Loucy (cell line): ENCODE measurements at regions not wholly inside any gene's neighbourhood (a gene's known extent, or its start where the extent isn't known, plus 50 kb on each side); places are given as distances from the start of the nearest gene placed in this dataset.

Experiments used
- H2AFZ ChIP-seq: fragments of 200-600 bp; sonication (generic); 2 replicates; pipeline ENCODE4 v1.6.0; 2016; ENCODE audit warnings: antibody characterized with exemption, mild to moderate bottlenecking, low read length, moderate library complexity
- H3F3A ChIP-seq: fragments of 200-600 bp; 2 replicates; pipeline ENCODE4 v1.6.0; 2016; ENCODE audit warnings: antibody characterized with exemption, low read depth, mild to moderate bottlenecking
- H3K27me3 ChIP-seq: fragments of 200-600 bp; sonication (generic); 2 replicates; pipeline ENCODE4 v1.6.1; 2014; ENCODE audit warnings: low read length, mild to moderate bottlenecking; ENCODE audit not compliant: insufficient read depth, poor library complexity, severe bottlenecking
- H3K36me3 ChIP-seq: fragments of 200-600 bp; sonication (generic); 2 replicates; pipeline ENCODE4 v1.6.1; 2016; ENCODE audit warnings: low read length; ENCODE audit not compliant: insufficient read depth
- H3K4me1 ChIP-seq: fragments of 200-600 bp; sonication (generic); 2 replicates; pipeline ENCODE4 v1.5.1; 2014; ENCODE audit warnings: low read length, mild to moderate bottlenecking; ENCODE audit not compliant: insufficient read depth, poor library complexity, severe bottlenecking
- H3K4me2 ChIP-seq: fragments of 200-600 bp; sonication (generic); 2 replicates; pipeline ENCODE4 v1.6.0; 2014; ENCODE audit warnings: antibody characterized with exemption, low read length, low read depth, mild to moderate bottlenecking; ENCODE audit not compliant: poor library complexity, severe bottlenecking
- H3K4me3 ChIP-seq: fragments of 200-600 bp; sonication (generic); 2 replicates; pipeline ENCODE4 v1.5.1; 2014; ENCODE audit warnings: low read length, mild to moderate bottlenecking, mixed read lengths; ENCODE audit not compliant: poor library complexity, severe bottlenecking
- H3K79me2 ChIP-seq: fragments of 200-600 bp; sonication (generic); 2 replicates; pipeline ENCODE4 v1.6.1; 2014; ENCODE audit warnings: low read length; ENCODE audit not compliant: insufficient read depth
- H3K9ac ChIP-seq: fragments of 200-600 bp; sonication (generic); 2 replicates; pipeline ENCODE4 v1.6.0; 2014; ENCODE audit warnings: mild to moderate bottlenecking, low read depth, low read length, moderate library complexity; ENCODE audit not compliant: poor library complexity, severe bottlenecking
- H3K9me2 ChIP-seq: fragments of 200-600 bp; sonication (generic); replicated peaks from 2 replicates; pipeline ENCODE4 v1.6.1; 2016; ENCODE audit warnings: low read depth, low read length, mixed read lengths
- H3K9me3 ChIP-seq: fragments of 200-600 bp; sonication (generic); 2 replicates; pipeline ENCODE4 v1.6.1; 2014; ENCODE audit warnings: mild to moderate bottlenecking, antibody characterized with exemption, low read length, low read depth; ENCODE audit not compliant: insufficient read depth
- H4K20me1 ChIP-seq: fragments of 200-600 bp; sonication (generic); 2 replicates; pipeline ENCODE4 v1.6.0; 2014; ENCODE audit warnings: antibody characterized with exemption, low read length, mild to moderate bottlenecking; ENCODE audit not compliant: insufficient read depth, poor library complexity, severe bottlenecking
- CTCF ChIP-seq: fragments of 200-600 bp; sonication (generic); conservative IDR thresholded peaks from 2 replicates; pipeline ENCODE4 v1.5.1; 2014; ENCODE audit warnings: mild to moderate bottlenecking, antibody characterized with exemption, low read length
- EZH2phosphoT487 ChIP-seq: fragments of 200-600 bp; IDR thresholded peaks from 2 replicates; pipeline ENCODE4 v1.6.1; 2018; ENCODE audit warnings: antibody characterized with exemption, mild to moderate bottlenecking, moderate library complexity, borderline replicate concordance

DNA sequence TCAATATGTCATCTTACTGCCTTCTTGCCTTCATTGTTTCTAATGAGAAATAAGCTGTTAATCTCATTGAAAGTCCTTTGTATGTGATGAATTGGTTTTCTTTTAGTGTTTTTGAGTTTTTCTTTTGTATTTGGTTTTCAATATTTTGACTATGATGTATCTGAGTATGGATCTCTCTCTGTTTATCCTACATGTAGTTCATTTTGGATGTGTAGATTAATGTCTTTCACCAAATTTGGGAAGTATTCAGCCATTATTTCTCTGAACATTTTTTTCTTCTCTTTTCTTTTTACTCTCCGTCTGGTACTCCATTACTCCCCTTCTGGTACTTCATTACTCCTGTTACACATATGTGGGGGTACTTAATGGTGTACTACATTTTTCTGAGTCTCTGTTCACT lies 103.3 kb upstream of the ADRA1D start:
- H3K9me2 ChIP-seq = no peaks in the 10 kb centered on the region
- TF ChIP-seq EZH2phosphoT487 = no peak
- no peak for TF ChIP-seq CTCF
- no peaks in the 10 kb centered on the region for H3F3A ChIP-seq
- no peaks in the 10 kb centered on the region for H3K9me3 ChIP-seq
- no peaks in the 10 kb centered on the region for H3K27me3 ChIP-seq
- no peak overlapping the region for H3K4me2 ChIP-seq
- H3K4me1 ChIP-seq = no peaks in the 10 kb centered on the region
- no peak overlapping the region for H3K9ac ChIP-seq
- H3K4me3 ChIP-seq = no peak overlapping the region
- no peak overlapping the region for H2AFZ ChIP-seq
- H4K20me1 ChIP-seq = no peaks in the 10 kb centered on the region
- H3K79me2 ChIP-seq = no peaks in the 10 kb centered on the region
- no peaks in the 10 kb centered on the region for H3K36me3 ChIP-seq

- Histone ChIP-seq H3K27me3 (no peaks in the 10 kb centered on the region), H3K9ac (no peak overlapping the region), H3K4me2 (no peak overlapping the region), H4K20me1 (no peaks in the 10 kb centered on the region), H3K4me3 (no peak overlapping the region), H3K36me3 (no peaks in the 10 kb centered on the region), H3K9me3 (no peaks in the 10 kb centered on the region), H3K79me2 (no peaks in the 10 kb centered on the region), H2AFZ (no peak overlapping the region), H3K9me2 (no peaks in the 10 kb centered on the region), H3F3A (no peaks in the 10 kb centered on the region), H3K4me1 (no peaks in the 10 kb centered on the region)
- TF ChIP-seq CTCF (no peak), EZH2phosphoT487 (no peak)
These were observed 101.0 kb upstream of the ADRA1D start for GRCh38 chr20:4350096-4350495.

- H3K36me3 ChIP-seq = no peaks in the 10 kb centered on the region
- no peaks in the 10 kb centered on the region for H3K79me2 ChIP-seq
- TF ChIP-seq CTCF = no peak
- no peak for TF ChIP-seq EZH2phosphoT487
- no peaks in the 10 kb centered on the region for H3K9me3 ChIP-seq
- no peak overlapping the region for H3K9ac ChIP-seq
- no peaks in the 10 kb centered on the region for H3K27me3 ChIP-seq
- H3K4me1 ChIP-seq = no peaks in the 10 kb centered on the region
- H3K4me2 ChIP-seq = no peak overlapping the region
- no peaks in the 10 kb centered on the region for H3K9me2 ChIP-seq
- H3K4me3 ChIP-seq = no peak overlapping the region
- no peaks in the 10 kb centered on the region for H4K20me1 ChIP-seq
- H2AFZ ChIP-seq = no peak overlapping the region
- H3F3A ChIP-seq = no peaks in the 10 kb centered on the region
These were observed 95.6 kb upstream of the ADRA1D start for GRCh38 chr20:4344670-4345069.
